Stimulated activated CD4-positive, alpha-beta T cell treated with anti-CD3 and anti-CD28 coated beads, Interleukin-1b, Interleukin-23, amount 100 ng/mL, for 24 hours (primary cell): ENCODE measurements at regions not wholly inside any gene's neighbourhood (a gene's known extent, or its start where the extent isn't known, plus 50 kb on each side); places are given as distances from the start of the nearest gene placed in this dataset.
"Not testable (repeated sequence)": the region's sequence is repeated elsewhere in the genome, so short reads cannot be mapped to it uniquely, and the experiment has no call there.

Experiments
- DNase-seq, 4 experiments: peaks; one replicate each; pipeline ENCODE4 v3.0.0-alpha.2; 2020; ENCODE audit warnings: low read depth in 4 of 4, low spot score in 1 of 4

DNA sequence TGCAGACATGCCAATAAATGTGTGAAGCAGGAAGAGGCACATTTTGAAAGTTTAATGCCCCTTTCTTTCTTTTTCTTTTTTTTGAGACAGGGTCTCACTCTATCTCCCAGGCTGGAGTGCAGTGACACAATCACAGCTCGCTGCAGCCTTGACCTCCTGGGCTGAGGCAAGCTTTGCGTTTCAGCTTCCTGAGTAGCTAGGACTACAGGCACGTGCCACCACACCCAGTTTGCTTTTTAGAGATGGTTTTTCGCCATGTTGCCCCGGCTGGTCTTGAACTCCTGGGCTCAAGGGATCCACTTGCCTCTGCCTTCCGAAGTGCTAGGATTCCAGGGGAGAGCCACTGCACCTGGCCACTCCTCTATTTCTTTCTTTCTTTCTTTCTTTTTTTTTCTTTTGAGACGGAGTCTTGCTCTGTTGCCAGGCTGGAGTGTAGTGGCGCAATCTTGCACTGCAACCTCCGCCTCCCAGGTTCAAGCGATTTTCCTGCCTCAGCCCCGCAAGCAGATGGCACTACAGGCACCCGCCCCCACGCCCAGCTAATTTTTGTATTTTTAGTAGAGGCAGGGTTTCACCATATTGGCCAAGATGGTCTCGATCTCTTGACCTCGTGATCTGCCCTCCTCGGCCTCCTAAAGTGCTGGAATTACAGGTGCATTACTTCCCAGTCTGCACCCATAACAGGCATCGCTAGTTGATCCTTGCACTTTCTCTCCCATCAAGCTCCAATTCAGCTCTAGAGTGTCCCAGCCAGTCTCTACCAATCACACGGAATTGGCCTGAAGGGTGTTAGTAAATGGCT, 77.5 kb upstream of the RUNX3 start:
- DNase-seq, result not testable (repeated sequence)

DNA sequence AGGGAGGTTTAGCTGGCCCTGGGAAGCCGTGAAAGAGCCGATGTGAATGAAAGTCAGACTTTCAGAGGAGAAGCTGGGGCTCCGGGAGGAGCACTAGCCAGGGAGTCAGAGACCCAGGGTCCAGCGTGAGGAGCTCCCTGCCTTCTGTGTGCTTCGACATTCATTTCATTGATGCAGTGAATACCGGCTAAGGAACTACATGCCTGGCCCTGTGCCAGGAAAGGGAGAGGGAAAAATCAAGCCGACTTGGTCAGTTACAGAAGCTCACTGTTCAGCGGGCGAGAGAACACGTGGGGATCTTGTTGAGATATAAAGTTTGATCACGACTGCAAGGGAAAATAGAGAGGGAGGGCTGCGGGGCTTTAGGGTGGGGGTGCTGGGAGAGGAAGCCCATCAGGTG, 76.7 kb upstream of the RUNX3 start:
- DNase-seq, result no peak

DNA sequence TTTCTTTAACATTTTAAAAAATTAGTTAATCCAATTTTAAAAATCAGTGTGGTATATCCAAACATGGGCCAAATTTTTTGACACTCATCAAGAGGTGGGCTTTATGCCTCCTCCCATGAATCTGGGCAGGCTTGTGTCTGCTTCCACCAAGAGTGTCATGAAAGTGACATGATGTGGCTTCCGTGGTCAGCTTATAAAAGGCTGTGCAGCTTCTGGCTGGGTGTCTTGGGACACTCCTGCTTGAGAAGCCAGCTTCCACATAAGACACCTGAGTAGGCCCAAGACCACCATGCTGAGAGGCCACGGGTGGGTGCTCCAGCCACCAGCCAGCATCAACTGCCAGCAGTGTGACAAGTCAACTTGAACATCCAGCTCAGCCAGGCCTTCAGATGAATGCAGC, 74.3 kb upstream of the RUNX3 start:
- no peak for DNase-seq

DNA sequence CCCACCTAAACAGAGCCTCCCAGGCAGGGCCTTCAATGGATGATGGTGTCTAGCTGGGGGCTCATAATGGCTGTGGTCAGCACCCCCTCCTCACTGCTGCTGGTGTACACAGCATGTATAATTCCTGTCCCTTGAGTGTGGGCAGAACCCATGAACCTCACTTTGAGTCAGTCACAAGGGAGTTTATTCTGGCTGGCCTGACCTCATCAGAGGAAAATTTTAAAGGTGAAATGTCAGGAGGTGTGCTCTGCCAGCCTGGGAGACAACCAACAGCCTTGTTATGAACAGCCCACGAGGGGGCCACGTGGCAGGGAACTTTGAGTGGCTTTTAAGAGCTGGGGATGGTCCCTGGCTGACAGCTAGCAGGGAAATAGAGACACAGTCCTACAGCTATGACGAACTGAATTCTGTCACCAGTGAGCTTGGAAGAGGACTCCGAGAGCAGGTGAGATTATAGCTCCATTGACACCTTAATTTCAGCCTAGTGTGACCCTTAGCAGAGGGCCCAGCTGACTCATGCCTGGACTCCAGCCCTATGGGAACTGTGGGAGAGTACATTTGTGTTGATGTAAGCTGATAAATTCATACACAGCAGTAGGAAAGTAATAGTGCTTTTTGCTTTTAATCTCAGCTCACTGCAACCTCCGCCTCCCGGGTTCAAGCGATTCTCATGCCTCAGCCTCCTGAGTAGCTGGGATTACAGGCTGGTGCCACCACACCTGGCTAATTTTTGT, 73.5 kb upstream of the RUNX3 start:
- no peak for DNase-seq

DNA sequence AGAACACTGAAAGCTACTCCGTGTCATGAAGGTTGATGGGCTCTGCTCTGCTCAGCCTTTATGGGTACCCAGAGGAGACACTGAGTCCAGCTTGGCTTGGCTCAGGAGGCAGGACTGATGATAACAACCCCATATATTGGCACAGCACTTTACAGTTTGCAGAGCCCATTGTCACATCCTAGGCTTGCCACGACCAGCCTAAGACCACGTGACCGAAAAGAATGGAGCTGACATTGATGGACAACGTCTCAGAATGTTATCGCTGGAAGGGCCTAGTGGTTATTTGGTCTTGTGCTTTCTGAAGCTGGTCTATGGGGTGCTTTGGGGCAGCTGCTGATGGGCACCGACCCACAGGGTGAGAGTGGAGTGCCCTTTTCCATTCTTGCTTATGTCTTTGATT, 72.9 kb upstream of the RUNX3 start:
- DNase-seq, result no peak

DNA sequence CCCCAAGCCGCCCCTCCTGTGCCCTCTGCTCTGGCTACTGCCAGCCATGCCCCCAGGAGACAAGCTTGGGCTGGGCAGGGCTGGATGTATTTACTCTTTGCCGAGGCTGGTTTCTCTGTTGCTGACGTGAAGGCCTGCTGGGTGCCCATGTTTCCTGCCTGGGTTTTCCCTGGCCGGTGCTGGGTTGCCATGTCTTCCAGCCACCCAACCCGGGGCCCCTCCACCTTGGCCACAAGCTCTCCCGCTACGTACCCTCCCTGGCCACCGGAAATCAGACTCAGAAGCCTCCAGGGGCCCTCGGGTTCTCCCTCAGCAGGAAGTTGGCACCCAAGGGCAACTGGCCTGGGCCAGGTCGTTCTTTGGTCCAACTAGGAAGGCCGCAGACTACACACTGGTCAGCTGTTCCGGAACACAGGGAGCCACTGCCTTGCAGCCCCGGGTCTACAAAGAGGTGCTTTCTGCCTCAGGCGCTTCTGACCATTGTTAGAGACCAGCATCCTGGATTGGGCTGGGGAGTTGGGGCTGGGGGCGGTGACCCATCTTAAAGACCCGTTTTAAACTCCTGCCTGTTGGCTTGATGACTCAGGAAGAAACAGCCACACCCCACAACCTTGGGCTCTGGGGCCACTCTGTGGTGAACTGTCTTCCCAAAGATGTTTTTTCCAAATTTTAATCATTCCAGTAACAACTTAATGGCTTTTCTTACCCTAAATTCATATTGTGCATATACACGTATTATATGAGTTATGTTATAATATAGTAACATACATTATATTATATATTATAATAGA, 71.2 kb upstream of the RUNX3 start:
- no peak for DNase-seq

DNA sequence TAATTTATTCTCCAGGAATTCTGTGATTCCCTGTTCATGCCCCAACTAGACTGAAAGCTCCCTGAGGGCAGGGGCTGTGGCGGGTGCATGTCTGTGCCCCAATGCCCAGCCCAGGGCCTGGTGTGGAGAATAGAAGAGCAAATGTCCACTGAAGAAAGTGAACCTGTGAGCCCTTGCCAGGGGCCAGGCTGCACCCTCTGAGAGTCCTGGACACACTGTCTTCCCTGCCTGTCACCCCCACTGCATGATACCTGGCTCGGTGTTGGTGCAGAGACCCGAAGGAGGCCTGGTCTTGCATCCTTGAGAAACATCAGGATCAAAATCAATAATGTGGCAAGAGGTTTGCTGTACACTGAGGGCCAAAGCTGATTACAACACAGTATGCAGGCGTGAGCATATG, 69.8 kb upstream of the RUNX3 start:
- DNase-seq, result no peak

DNA sequence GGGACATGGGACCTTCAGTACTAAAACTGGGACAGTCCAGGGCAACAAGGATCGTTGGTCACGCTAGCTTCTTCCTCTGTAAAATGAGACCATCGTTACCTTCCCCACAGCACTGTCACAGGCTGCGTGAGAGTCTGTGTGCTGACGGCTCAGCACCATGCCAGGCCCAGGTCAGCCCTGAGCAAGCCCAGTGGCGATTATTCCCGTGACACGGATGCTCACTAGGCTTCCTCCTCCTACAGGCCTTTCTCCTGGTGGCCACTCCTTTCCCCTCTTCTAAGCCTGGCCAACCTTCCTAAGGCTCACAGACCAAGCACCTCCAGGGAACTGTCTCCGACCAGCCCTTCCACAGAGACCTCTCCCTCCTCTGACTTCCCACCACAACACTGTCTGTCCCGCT, 69.3 kb upstream of the RUNX3 start:
- no peak for DNase-seq

DNA sequence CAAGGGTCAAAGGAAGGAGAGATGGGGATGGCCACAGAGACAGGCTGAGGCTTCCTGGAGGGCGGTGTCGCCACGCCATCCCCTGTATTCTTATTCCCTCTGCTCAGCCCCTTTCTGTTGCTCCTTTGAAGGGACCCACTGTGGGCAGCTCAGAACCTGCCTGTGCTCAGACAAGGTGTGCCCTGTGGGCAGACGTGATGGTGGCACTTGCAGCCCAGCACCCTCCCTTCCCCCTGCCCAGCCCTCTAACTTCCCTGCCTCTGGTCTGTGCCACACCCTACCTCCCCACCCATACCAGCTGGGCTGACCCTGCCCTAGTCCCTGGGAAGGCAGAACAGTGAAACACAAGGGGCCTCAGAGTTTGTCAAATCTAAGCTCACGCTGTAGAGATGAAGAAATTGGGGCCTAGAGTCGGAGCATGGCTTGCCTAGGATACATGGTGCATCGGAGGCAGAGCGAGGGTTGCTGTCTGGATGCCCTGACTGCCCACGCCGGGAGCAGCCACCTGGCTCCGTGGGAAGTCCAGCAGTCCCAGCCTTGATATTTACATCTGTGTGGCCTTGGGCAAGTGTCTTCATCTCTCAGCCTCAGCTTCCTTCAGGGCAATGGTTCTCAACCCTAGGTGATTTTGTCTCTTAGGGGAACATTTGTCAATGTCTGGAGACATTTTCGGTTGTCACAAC, 68.6 kb upstream of the RUNX3 start:
- DNase-seq, result no peak

DNA sequence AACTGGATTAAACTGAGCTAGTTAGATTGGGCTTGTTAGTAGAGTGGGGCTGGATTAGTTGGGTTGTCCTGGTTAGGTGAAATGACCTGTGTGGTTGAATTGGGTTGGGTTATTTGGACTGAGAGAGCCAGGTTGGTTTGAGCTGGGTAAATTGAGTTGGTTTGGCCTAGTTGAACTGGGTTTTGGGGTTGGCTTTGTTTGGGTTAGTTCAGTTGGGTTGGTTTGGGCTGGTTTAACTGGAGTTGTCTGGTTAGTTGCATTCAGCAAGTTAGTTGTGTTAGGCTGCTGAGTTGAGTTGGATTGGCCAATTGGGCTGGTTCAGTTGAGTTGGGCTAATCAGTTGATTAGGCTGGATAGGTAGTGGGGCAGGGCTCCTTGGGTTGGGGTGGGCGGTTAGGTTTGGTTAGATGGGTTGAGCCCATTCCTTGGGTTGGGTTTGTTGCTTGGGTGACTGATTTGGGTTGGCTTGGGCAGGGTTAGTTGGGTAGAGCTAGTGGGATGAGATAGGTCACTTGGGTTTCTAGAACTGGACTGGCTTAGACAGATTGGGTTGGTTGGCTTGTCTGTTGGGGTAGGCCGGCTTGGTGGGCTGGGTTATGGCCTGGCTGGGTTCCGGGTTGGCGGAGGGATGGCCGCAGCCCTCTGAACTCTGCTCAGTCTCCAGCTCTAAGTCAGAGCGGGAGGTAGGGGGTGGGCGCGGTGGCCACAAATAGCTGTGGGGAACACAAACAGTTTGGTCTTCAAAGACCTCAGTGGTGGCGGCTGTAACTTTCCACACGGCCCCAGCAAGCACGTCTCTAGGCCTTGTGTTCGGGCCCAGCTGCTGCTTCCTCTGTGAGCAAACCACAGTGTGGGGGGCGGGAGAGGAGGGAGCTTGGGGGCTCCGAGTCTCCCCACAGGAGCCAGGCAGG, 67.2 kb upstream of the RUNX3 start:
- DNase-seq, result no peak

DNA sequence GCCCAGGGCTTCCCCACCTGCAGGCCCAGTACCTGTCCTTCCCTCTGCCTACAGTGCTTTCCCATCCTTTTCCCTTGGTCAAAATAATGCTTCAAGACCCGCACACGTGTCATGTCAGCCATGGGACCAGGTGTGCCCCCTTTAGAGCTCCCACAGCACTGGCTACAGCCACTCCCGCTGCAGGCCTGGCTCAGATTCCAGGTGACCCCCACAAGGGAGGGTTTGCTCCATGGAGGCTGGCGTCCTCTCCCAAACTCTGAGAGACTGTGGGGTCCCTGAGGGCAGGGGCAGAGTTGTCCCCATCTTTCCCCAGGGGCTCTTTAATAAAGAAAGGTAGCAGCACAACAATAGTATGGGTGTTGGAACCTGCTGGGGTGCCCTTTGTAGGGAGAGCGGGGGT, 66.4 kb upstream of the RUNX3 start:
- DNase-seq, result no peak

DNA sequence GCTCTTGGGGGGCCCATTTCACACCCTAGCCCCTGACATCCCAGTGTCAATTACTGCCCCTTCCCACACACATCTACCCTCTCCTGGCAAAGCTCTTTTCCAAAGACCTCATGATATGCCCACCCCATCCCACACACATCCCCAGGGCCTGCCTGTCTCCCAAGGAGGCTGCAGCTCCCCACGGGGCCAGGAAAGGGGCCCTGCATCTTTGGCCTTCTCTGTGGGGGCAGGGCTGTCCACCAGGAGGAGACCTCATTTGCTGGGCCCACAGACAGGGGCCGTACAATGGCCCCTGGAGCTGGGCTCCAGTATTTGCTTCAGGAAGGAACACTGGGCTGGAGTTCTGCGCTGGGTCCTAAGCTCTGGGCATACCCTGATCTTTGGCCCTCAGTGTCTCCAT, 65.6 kb upstream of the RUNX3 start:
- no peak for DNase-seq

DNA sequence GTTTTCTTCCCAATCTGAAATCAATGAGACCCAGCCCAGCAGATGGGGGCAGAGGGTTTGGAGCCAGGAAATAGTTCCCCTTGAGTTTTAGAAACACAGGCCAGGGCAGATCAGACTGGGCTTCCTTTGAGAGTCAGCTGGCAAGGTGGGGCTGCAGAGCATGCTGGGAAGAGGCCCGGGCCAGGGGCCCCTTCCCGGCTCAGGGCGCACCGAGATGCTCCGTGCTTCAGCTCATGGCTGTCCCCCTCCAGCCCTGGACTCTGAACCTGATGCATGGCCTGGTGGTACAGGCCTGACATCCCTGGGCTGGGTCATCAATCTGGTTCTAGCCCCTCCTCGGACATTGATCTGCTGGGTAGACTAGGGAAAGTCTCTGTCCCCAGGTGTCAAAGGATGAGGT, 65.1 kb upstream of the RUNX3 start:
- DNase-seq, result no peak

DNA sequence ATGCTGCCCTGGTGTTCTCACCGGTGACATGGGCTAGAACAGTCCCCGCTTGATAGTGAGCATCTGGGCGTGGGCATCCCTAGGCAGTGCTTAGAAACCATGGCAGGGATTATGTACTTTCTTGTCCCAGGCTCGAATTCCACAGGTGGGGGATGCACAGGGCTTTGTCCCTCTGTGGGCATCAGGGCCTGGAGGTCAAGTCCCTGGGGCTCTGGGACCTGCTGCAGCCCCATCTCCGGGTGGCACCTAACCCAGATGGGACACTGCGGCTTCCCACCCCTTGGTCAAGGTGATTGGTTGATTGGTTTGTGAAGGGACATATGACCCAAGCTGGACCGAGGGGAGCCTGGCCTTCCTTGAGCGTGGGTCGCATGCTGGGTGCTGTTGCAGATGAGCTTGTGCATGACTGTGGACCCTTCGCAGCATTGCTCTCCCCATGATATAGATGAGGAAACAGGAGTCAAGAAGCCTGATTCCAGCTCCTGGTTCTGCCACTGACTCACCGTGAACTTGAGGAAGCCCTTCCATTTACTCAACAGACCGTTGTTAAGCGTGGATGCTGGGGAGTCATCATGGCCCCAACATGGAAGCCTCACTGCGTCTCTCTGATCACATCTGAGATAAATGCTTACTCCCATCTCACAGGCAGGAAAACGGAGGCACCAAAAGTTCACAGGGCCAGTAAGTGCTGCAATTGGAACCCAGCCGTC, 64.0 kb upstream of the RUNX3 start:
- DNase-seq, result no peak

DNA sequence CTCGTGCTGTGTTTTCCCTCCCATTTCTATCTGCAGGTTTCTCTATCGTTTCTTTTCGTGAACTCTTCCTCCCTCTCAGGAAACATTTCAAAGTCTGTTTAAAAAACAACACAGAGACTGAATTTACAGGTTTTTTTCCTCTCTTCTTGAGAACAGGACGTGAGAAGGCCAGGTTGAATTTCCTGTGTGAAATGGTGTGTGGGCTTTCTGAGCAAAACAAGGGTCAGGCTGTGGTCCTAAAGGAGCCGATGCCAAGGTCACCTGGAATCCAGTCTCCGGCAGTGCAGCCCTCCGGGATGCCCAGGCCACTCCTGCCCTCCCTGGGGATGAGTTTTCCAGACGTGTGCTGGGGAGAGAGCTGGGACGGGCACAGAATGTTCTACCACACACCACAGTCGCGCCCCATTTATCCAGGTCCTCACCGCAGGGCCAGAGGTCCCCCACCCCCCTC, 62.7 kb upstream of the RUNX3 start:
- no peak for DNase-seq

DNA sequence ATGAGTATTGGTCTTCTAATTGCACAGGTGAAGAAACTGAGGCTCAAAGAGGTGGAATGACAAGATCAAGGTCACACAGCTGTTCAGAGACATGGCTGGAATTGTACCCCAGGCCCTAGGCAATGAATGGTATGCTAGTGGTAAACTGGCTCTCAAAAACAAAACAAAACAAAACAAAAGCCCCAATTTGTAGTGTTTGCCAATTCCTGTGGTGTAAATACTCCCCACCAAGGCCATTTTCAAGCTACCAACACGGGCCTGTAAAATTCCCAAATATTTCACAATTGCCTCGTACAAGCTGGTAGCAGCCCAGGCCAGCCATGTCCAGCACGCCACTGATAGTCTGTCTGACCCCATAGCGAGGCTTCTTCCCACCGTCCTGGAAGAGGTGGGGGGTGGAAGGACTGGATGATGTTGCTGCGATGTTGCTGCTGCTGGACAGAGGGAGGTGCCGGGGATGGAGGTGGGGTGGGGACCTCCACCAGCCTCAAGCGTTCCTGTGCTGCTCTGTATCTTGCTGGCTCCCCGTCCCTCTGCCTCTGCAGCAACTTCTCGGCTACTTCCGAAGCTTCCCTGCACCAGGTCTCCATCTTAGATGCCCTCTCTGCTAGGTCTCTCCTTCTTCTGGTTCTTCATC, 62.2 kb upstream of the RUNX3 start:
- DNase-seq, result no peak

DNA sequence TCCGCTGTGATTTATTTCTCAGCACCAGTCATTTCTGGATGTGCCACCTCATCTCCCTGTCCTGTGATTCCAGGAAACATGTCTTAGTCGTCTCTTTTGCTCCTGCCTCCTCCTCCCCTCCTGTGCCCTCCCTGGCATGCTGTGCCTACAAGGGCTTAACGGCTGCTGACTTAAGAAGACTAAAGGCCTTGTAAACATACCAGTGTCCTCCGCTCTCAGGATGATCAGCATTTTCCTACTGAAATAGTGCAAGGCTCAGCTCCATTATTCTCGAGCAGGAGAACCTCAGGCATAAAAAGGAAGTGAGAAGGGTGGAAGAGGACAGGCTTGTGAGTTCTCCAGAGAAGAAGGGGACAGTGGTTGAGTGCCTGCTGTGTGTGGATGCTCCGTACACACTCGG, 61.6 kb upstream of the RUNX3 start:
- no peak for DNase-seq

DNA sequence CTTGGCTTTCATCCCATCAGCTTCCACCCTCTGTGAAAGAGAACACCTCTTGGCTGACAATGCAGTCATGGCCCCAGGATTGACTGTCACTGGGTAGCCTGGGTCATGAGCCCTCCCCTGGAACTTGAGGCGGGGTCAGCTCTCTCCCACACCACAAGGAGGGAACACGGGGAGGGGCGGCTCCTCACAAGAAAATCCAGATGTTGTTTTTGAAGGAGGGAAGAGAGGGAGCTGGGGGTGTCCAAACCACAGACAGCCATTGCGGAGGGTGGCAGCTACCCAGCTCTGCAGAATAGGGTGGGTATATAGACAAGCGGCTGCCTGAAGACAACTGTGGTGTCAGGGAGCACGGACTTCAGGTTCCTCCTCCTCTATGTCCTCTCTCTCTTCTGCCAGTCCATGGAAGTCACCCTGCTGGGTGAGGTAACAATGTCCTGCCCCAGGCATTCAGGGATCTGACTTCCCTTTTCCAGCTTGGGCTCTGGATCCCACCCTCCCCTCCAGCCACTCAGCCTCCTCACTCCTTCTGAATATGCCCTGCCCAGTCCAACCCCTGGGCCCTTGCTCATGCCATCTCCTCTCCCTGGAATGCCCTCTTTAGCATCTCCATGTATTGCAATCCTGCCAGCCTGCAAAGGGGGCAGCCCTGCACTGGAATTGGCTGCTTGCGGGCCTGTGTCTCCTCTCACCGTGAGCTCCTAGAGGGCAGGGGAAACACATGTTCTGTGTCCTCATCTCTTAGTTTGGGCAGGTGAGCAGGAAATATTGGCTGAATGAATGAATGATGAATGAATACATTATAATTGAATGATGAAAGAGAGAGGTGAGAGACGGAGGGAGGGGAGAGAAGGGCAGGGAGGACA, 60.9 kb upstream of the RUNX3 start:
- no peak for DNase-seq
